ENCODE measurements at regions not wholly inside any gene's neighbourhood (a gene's known extent, or its start where the extent isn't known, plus 50 kb on each side); places are given as distances from the start of the nearest gene placed in this dataset.
"Not testable (repeated sequence)": the region's sequence is repeated elsewhere in the genome, so short reads cannot be mapped to it uniquely, and the experiment has no call there.

DNA sequence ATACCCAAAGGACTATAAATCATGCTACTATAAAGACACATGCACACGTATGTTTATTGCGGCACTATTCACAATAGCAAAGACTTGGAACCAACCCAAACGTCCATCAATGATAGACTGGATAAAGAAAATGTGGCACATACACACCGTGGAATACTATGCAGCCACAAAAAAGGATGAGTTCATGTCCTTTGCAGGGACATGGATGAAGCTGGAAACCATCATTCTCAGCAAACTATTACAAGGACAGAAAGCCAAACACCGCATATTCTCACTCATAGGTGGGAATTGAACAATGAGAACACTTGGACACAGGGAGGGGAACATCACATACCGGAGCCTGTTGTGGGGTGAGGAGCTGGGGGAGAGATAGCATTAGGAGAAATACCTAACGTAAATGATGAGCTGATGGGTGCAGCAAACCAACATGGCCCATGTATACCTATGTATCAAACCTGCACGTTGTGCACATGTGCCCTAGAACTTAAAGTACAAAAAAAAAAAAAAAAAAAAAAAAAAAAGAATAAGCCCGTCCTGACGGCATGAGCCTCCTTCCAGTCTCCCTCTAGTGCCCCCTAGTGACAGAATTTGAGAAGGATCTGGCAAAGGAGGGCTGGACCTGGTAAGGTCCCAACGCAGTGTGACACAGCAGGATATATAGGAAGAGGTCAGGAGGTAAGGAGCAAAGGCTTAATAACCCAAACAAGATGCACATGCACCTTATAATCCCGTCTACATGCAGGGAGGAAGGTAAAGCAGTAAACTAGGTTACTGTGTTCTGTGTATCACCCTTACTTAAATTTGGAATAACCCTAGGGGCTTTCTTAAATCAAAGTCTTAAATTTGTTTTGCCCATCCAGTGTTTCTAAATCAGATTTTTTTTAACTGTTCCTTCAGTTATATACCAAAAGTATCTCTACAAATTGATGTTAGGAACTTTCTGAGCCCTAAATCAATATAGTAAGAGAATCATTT, 214.8 kb downstream of the UNC5CL start:
- TF ChIP-seq YY1 (IDR thresholded peaks at IDR 0.05; ENCODE audit: insufficient read depth, insufficient replicate concordance, low read depth, low read length); SP140L (CRISPR knock-in tag; IDR thresholded peaks at IDR 0.05; ENCODE audit: borderline replicate concordance); ZBTB7A (CRISPR knock-in tag; IDR thresholded peaks at IDR 0.05): not testable (repeated sequence)
